HEK293 (cell line): ENCODE measurements at regions not wholly inside any gene's neighbourhood (a gene's known extent, or its start where the extent isn't known, plus 50 kb on each side); places are given as distances from the start of the nearest gene placed in this dataset.

Experiments
- CTCF ChIA-PET: fragments of 350-600 bp; formaldehyde crosslinking; extraction: SDS; loops from one replicate; lab custom pipeline; 2021; ENCODE audit warnings: antibody characterized with exemption; lab: Yijun Ruan, JAX
- POLR2A ChIA-PET: fragments of 300-600 bp; formaldehyde crosslinking; extraction: SDS; loops from one replicate; lab custom pipeline; 2020; ENCODE audit warnings: antibody characterized with exemption, inconsistent platforms; lab: Yijun Ruan, JAX
- H3K27ac ChIP-seq: fragments of 200-500 bp; sonication (Bioruptor generic); 2 replicates; pipeline ENCODE4 v1.5.1; 2014; ENCODE audit warnings: low read depth, low read length, control low read depth, inconsistent platforms; ENCODE audit errors: extremely low read depth
- H3K36me3 ChIP-seq, 2 experiments: fragments of 200-500 bp in 1 of 2; sonication (Bioruptor generic) in 1 of 2; 1 replicate in 1 of 2; 2 replicates in 1 of 2; pipeline ENCODE4 v1.5.1; 2014 to 2017; ENCODE audit warnings: inconsistent platforms in 2 of 2, low read length in 2 of 2; ENCODE audit not compliant: control insufficient read depth in 2 of 2, insufficient read depth in 1 of 2
- H3K4me1 ChIP-seq: fragments of 200-500 bp; sonication (Bioruptor generic); 2 replicates; pipeline ENCODE4 v1.5.1; 2014; ENCODE audit warnings: mild to moderate bottlenecking, low read length, inconsistent platforms; ENCODE audit not compliant: control insufficient read depth, insufficient read depth
- H3K4me3 ChIP-seq: 2 replicates; pipeline ENCODE4 v1.5.1; 2011; ENCODE audit warnings: low read depth, mild to moderate bottlenecking, control low read depth, low read length, moderate library complexity
- H3K9me3 ChIP-seq: fragments of 200-500 bp; sonication (Bioruptor generic); 2 replicates; pipeline ENCODE4 v1.5.1; 2014; ENCODE audit warnings: low read depth, low read length, inconsistent platforms; ENCODE audit not compliant: control insufficient read depth, insufficient read depth
- BCL11A ChIP-seq: fragments of 450-650 bp; formaldehyde crosslinking; IDR thresholded peaks from 2 replicates; pipeline ENCODE4 v1.5.1; 2016; ENCODE audit warnings: low read depth, missing biosample characterization, missing genetic modification characterization
- GLI2 ChIP-seq: fragments of 450-650 bp; formaldehyde crosslinking; IDR thresholded peaks from 2 replicates; pipeline ENCODE4; 2017; ENCODE audit warnings: missing biosample characterization, missing genetic modification characterization, low read depth, borderline replicate concordance
- GLIS2 ChIP-seq: fragments of 450-650 bp; formaldehyde crosslinking; IDR thresholded peaks from 2 replicates; pipeline ENCODE4 v1.5.1; 2016; ENCODE audit warnings: missing biosample characterization, missing genetic modification characterization
- SALL2 ChIP-seq: fragments of 450-650 bp; formaldehyde crosslinking; IDR thresholded peaks from 2 replicates; pipeline ENCODE4 v1.5.0; 2017; ENCODE audit warnings: missing biosample characterization, mild to moderate bottlenecking, missing genetic modification characterization, borderline replicate concordance
- YY1 ChIP-seq: fragments of 450-650 bp; formaldehyde crosslinking; IDR thresholded peaks from 2 replicates; pipeline ENCODE4 v1.5.1; 2018; ENCODE audit warnings: missing biosample characterization, missing genetic modification characterization
- ZBTB1 ChIP-seq: fragments of 450-650 bp; formaldehyde crosslinking; IDR thresholded peaks from 2 replicates; pipeline ENCODE4 v1.5.1; 2016; ENCODE audit warnings: missing biosample characterization, missing genetic modification characterization
- ZBTB21 ChIP-seq: fragments of 450-650 bp; formaldehyde crosslinking; IDR thresholded peaks from 2 replicates; pipeline ENCODE4 v1.5.1; 2017; ENCODE audit warnings: missing biosample characterization, missing genetic modification characterization
- ZBTB48 ChIP-seq: fragments of 450-650 bp; formaldehyde crosslinking; IDR thresholded peaks from 2 replicates; pipeline ENCODE4 v1.5.1; 2016; ENCODE audit warnings: missing biosample characterization, missing genetic modification characterization
- ZBTB8A ChIP-seq: fragments of 450-650 bp; formaldehyde crosslinking; IDR thresholded peaks from 2 replicates; pipeline ENCODE4 v1.5.1; 2016; ENCODE audit warnings: missing biosample characterization, missing genetic modification characterization
- ZNF354C ChIP-seq: fragments of 450-650 bp; formaldehyde crosslinking; IDR thresholded peaks from 2 replicates; pipeline ENCODE4 v1.5.1; 2016; ENCODE audit warnings: missing biosample characterization, missing genetic modification characterization, low read depth, borderline replicate concordance
- ZNF37A ChIP-seq: fragments of 450-650 bp; IDR thresholded peaks from 2 replicates; pipeline ENCODE4 v1.5.1; 2018; ENCODE audit warnings: missing biosample characterization, missing genetic modification characterization
- ZNF391 ChIP-seq: fragments of 450-650 bp; formaldehyde crosslinking; IDR thresholded peaks from 2 replicates; pipeline ENCODE4 v1.5.1; 2016; ENCODE audit warnings: low read depth, missing biosample characterization, missing genetic modification characterization, borderline replicate concordance
- ZNF426 ChIP-seq: fragments of 450-650 bp; formaldehyde crosslinking; IDR thresholded peaks from 2 replicates; pipeline ENCODE4 v1.5.1; 2017; ENCODE audit warnings: missing biosample characterization, missing genetic modification characterization, mild to moderate bottlenecking, inconsistent platforms, moderate library complexity
- ZNF488 ChIP-seq: fragments of 450-650 bp; formaldehyde crosslinking; IDR thresholded peaks from 2 replicates; pipeline ENCODE4 v1.5.1; 2016; ENCODE audit warnings: missing biosample characterization, missing genetic modification characterization
- ZNF529 ChIP-seq: fragments of 450-650 bp; formaldehyde crosslinking; IDR thresholded peaks from 2 replicates; pipeline ENCODE4 v1.5.1; 2017; ENCODE audit warnings: missing genetic modification characterization, missing biosample characterization; ENCODE audit not compliant: insufficient replicate concordance
- ZNF560 ChIP-seq: fragments of 450-650 bp; formaldehyde crosslinking; IDR thresholded peaks from 2 replicates; pipeline ENCODE4 v1.5.1; 2017; ENCODE audit warnings: missing biosample characterization, missing genetic modification characterization, borderline replicate concordance
- ZNF701 ChIP-seq: fragments of 450-650 bp; formaldehyde crosslinking; IDR thresholded peaks from 2 replicates; pipeline ENCODE4 v1.5.1; 2016; ENCODE audit warnings: missing biosample characterization, missing genetic modification characterization
- ZNF707 ChIP-seq: fragments of 450-650 bp; formaldehyde crosslinking; IDR thresholded peaks from 2 replicates; pipeline ENCODE4 v1.5.1; 2016; ENCODE audit warnings: missing biosample characterization, missing genetic modification characterization
- ZNF76 ChIP-seq: fragments of 450-650 bp; formaldehyde crosslinking; IDR thresholded peaks from 2 replicates; pipeline ENCODE4; 2016; ENCODE audit warnings: low read depth, missing biosample characterization, missing genetic modification characterization, borderline replicate concordance
- ZNF792 ChIP-seq: fragments of 450-650 bp; formaldehyde crosslinking; IDR thresholded peaks from 2 replicates; pipeline ENCODE4 v1.5.1; 2016; ENCODE audit warnings: missing biosample characterization, missing genetic modification characterization
- TF ChIP-seq, protein P1 (sequence below): fragments of 450-650 bp; formaldehyde crosslinking; IDR thresholded peaks from 2 replicates; pipeline ENCODE4 v1.5.1; 2016; ENCODE audit warnings: missing biosample characterization, missing genetic modification characterization
- TF ChIP-seq, protein P2 (sequence below): fragments of 450-650 bp; formaldehyde crosslinking; IDR thresholded peaks from 2 replicates; pipeline ENCODE4 v1.5.1; 2016; ENCODE audit warnings: missing biosample characterization, missing genetic modification characterization, borderline replicate concordance

GRCh38 chr9:110032532-110032931 is 175.4 kb downstream of the C9orf152 start (continued):
- TF ChIP-seq GLI2 (tag by site-specific recombination) = peak; percentile 33; the same call in 1 of the 2 replicates

- H3K27ac ChIP-seq = no peak overlapping the region
- CTCF ChIA-PET = no interaction called here
- H3K9me3 ChIP-seq = no peaks in the 10 kb centered on the region
- TF ChIP-seq ZBTB48 (0 out of 2 replicates have a peak, but pooled peaks have one; percentile 34), ZNF76 (no peak)
- H3K36me3 ChIP-seq = no peaks in the 10 kb centered on the region
- H3K4me3 ChIP-seq = no peak overlapping the region
- POLR2A ChIA-PET = no interaction called here
- H3K4me1 ChIP-seq = peaks cover 2% of the 10 kb centered on the region
These were observed 174.1 kb downstream of the C9orf152 start for GRCh38 chr9:110033869-110034268.

DNA sequence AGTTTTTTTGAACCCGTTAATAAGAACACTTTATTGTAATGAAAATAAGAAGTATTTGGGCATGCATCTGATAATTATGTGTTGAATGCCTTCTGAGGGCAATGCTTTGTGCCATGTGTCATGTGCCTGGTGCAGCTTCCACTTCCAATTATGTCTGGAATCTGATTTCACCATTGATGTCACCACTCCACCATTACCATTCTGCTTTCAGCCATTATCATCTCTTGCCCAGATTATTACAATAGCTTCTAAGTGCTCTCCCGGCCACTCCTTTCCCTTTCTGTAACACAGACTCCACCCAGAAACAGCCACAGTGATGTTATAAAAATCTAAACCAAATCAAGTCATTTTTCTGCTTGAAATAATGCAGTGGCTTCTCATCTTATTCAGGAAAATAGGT is 171.7 kb downstream of the C9orf152 start:
- H3K36me3 ChIP-seq = no peaks in the 10 kb centered on the region
- H3K4me3 ChIP-seq = no peak overlapping the region
- H3K4me1 ChIP-seq = no peaks in the 10 kb centered on the region
- no peak overlapping the region for H3K27ac ChIP-seq
- ChIA-PET POLR2A (no interaction called here), CTCF (no interaction called here)
- no peak for TF ChIP-seq ZNF701
- no peak for TF ChIP-seq ZBTB8A (tag by site-specific recombination)
- no peak for TF ChIP-seq ZNF792 (tag by site-specific recombination)
- TF ChIP-seq ZNF354C = no peak
- TF ChIP-seq ZNF560 (tag by site-specific recombination) = no peak
- no peak for TF ChIP-seq ZNF426 (tag by site-specific recombination)
- no peak for TF ChIP-seq ZNF529 (tag by site-specific recombination)
- no peak for TF ChIP-seq ZBTB21 (tag by site-specific recombination)
- no peak for TF ChIP-seq ZBTB1 (tag by site-specific recombination)
- no peak for TF ChIP-seq BCL11A (tag by site-specific recombination)
- TF ChIP-seq GLIS2 = no peak
- no peak for TF ChIP-seq ZNF37A (tag by site-specific recombination)
- no peak for TF ChIP-seq ZNF707 (tag by site-specific recombination)
- TF ChIP-seq, protein P1, sequence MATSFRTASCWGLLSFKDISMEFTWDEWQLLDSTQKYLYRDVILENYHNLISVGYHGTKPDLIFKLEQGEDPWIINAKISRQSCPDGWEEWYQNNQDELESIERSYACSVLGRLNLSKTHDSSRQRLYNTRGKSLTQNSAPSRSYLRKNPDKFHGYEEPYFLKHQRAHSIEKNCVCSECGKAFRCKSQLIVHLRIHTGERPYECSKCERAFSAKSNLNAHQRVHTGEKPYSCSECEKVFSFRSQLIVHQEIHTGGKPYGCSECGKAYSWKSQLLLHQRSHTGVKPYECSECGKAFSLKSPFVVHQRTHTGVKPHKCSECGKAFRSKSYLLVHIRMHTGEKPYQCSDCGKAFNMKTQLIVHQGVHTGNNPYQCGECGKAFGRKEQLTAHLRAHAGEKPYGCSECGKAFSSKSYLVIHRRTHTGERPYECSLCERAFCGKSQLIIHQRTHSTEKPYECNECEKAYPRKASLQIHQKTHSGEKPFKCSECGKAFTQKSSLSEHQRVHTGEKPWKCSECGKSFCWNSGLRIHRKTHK (tag by site-specific recombination) = no peak
- TF ChIP-seq SALL2 (tag by site-specific recombination) = no peak
- no peak for TF ChIP-seq YY1 (tag by site-specific recombination)
- no peak for TF ChIP-seq ZNF488 (tag by site-specific recombination)
- no peaks in the 10 kb centered on the region for H3K9me3 ChIP-seq

DNA sequence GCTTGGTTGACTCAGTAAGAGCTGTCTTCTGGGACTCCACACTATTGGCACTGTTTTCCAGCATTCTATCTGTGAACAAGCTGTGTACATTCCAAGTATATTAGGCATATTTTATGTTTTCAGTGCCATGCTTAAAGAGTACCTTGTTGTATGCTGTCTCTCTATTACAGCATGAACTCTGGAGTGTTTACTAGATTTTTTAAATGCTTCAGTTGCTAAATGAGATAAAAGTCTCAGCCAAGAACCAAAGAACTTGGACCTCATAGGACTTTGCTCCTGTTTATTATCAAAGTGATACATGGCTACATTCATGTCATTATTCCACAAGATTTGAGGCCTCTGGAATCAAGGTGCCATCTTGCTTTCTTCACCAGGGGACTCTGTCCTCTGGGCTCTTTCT is 167.2 kb downstream of the C9orf152 start:
- H3K9me3 ChIP-seq = no peaks in the 10 kb centered on the region
- H3K36me3 ChIP-seq = no peaks in the 10 kb centered on the region
- no peaks in the 10 kb centered on the region for H3K4me1 ChIP-seq
- no peak overlapping the region for H3K4me3 ChIP-seq
- TF ChIP-seq, protein P2, sequence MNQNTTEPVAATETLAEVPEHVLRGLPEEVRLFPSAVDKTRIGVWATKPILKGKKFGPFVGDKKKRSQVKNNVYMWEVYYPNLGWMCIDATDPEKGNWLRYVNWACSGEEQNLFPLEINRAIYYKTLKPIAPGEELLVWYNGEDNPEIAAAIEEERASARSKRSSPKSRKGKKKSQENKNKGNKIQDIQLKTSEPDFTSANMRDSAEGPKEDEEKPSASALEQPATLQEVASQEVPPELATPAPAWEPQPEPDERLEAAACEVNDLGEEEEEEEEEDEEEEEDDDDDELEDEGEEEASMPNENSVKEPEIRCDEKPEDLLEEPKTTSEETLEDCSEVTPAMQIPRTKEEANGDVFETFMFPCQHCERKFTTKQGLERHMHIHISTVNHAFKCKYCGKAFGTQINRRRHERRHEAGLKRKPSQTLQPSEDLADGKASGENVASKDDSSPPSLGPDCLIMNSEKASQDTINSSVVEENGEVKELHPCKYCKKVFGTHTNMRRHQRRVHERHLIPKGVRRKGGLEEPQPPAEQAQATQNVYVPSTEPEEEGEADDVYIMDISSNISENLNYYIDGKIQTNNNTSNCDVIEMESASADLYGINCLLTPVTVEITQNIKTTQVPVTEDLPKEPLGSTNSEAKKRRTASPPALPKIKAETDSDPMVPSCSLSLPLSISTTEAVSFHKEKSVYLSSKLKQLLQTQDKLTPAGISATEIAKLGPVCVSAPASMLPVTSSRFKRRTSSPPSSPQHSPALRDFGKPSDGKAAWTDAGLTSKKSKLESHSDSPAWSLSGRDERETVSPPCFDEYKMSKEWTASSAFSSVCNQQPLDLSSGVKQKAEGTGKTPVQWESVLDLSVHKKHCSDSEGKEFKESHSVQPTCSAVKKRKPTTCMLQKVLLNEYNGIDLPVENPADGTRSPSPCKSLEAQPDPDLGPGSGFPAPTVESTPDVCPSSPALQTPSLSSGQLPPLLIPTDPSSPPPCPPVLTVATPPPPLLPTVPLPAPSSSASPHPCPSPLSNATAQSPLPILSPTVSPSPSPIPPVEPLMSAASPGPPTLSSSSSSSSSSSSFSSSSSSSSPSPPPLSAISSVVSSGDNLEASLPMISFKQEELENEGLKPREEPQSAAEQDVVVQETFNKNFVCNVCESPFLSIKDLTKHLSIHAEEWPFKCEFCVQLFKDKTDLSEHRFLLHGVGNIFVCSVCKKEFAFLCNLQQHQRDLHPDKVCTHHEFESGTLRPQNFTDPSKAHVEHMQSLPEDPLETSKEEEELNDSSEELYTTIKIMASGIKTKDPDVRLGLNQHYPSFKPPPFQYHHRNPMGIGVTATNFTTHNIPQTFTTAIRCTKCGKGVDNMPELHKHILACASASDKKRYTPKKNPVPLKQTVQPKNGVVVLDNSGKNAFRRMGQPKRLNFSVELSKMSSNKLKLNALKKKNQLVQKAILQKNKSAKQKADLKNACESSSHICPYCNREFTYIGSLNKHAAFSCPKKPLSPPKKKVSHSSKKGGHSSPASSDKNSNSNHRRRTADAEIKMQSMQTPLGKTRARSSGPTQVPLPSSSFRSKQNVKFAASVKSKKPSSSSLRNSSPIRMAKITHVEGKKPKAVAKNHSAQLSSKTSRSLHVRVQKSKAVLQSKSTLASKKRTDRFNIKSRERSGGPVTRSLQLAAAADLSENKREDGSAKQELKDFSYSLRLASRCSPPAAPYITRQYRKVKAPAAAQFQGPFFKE (tag by site-specific recombination) = no peak
- no peak for TF ChIP-seq ZNF391 (tag by site-specific recombination)
- ChIA-PET POLR2A (no interaction called here), CTCF (no interaction called here)
- no peak overlapping the region for H3K27ac ChIP-seq
